Parathyroid adenoma (tissue), 2 donors: ENCODE measurements at regions not wholly inside any gene's neighbourhood (a gene's known extent, or its start where the extent isn't known, plus 50 kb on each side); places are given as distances from the start of the nearest gene placed in this dataset.

ENCODE experiments used
- H2AFZ ChIP-seq: fragments of 300-600 bp; sonication (generic); one replicate; pipeline ENCODE4 v1.7.0; 2017; ENCODE audit warnings: antibody characterized with exemption, mild to moderate bottlenecking
- H3K27ac ChIP-seq: fragments of 300-600 bp; sonication (generic); one replicate; pipeline ENCODE4 v1.7.0; 2017
- H3K27me3 ChIP-seq: fragments of 300-600 bp; sonication (generic); one replicate; pipeline ENCODE4 v1.7.0; 2017; ENCODE audit warnings: low read length; ENCODE audit not compliant: control insufficient read depth, insufficient read depth
- H3K36me3 ChIP-seq: fragments of 300-600 bp; sonication (generic); one replicate; pipeline ENCODE4 v1.7.0; 2017; ENCODE audit warnings: low read length; ENCODE audit not compliant: control insufficient read depth, insufficient read depth
- H3K4me1 ChIP-seq: fragments of 300-600 bp; sonication (generic); one replicate; pipeline ENCODE4 v1.7.0; 2017; ENCODE audit warnings: control low read depth
- H3K4me2 ChIP-seq: fragments of 300-600 bp; sonication (generic); one replicate; pipeline ENCODE4 v1.7.0; 2017; ENCODE audit warnings: low read length
- H3K4me3 ChIP-seq: fragments of 300-600 bp; sonication (generic); one replicate; pipeline ENCODE4 v1.7.0; 2017; ENCODE audit warnings: low read depth, low read length
- H3K79me2 ChIP-seq: fragments of 300-600 bp; sonication (generic); one replicate; pipeline ENCODE4 v1.7.0; 2017; ENCODE audit warnings: control low read depth
- H3K9ac ChIP-seq: fragments of 300-600 bp; sonication (generic); one replicate; pipeline ENCODE4 v1.7.0; 2017; ENCODE audit warnings: mild to moderate bottlenecking
- H3K9me3 ChIP-seq: fragments of 300-600 bp; sonication (generic); one replicate; pipeline ENCODE4 v1.7.0; 2017; ENCODE audit warnings: low read length; ENCODE audit not compliant: control insufficient read depth
- TF ChIP-seq, protein P1 (sequence below): fragments of 300-600 bp; sonication (generic); IDR thresholded peaks from one replicate; pipeline ENCODE4 v1.7.0; 2017; ENCODE audit warnings: antibody characterized with exemption, mild to moderate bottlenecking
- donor health status: primary hyperparathyroidism.

DNA sequence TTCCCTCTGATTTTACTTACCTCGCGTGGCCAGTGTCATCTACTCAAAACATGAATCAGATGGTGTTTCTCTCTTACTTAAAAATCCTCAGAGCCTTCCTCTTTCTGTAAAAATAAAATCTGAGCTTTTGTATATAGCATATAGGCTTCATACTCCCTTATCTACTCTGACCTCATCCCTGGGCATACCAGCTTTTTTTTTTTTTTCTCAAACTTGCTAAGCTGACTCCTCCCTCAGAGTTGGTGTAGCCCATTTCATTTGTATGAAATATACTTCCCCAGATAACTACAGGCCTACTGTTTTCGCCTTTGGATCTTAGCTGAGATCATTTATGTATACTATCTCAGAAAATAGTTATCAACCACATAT, 648.9 kb upstream of the ALCAM start:
- Histone ChIP-seq H3K9ac (no peak overlapping the region), H3K27me3 (no peaks in the 10 kb centered on the region), H3K27ac (no peak overlapping the region), H3K9me3 (no peaks in the 10 kb centered on the region), H3K4me1 (peaks cover 7% of the 10 kb centered on the region), H3K4me2 (no peak overlapping the region), H3K36me3 (no peaks in the 10 kb centered on the region), H2AFZ (no peak overlapping the region), H3K4me3 (no peak overlapping the region), H3K79me2 (no peaks in the 10 kb centered on the region)
- TF ChIP-seq, protein P1, sequence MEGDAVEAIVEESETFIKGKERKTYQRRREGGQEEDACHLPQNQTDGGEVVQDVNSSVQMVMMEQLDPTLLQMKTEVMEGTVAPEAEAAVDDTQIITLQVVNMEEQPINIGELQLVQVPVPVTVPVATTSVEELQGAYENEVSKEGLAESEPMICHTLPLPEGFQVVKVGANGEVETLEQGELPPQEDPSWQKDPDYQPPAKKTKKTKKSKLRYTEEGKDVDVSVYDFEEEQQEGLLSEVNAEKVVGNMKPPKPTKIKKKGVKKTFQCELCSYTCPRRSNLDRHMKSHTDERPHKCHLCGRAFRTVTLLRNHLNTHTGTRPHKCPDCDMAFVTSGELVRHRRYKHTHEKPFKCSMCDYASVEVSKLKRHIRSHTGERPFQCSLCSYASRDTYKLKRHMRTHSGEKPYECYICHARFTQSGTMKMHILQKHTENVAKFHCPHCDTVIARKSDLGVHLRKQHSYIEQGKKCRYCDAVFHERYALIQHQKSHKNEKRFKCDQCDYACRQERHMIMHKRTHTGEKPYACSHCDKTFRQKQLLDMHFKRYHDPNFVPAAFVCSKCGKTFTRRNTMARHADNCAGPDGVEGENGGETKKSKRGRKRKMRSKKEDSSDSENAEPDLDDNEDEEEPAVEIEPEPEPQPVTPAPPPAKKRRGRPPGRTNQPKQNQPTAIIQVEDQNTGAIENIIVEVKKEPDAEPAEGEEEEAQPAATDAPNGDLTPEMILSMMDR, result no peak

DNA sequence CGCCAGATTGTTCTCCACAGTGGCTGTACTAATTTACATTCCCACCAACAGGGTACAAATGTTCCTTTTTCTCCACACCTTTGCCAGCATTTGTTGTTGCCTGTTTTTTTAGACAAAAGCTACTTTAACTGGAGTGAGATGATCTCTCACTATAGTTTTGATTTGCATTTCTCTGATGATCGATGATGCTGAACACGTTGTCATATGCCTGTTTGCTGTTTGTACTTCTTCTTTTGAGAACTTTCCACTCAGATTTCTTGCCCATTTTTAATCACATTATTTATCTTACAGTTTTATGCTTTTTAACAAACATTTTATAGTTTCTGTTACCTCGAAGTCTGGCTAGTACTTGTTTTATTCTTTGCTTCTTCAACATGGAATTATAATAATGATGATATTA, 643.7 kb upstream of the ALCAM start:
- Histone ChIP-seq H3K27ac (no peak overlapping the region), H3K79me2 (no peaks in the 10 kb centered on the region), H3K9ac (no peak overlapping the region), H3K36me3 (no peaks in the 10 kb centered on the region), H3K9me3 (no peaks in the 10 kb centered on the region), H2AFZ (no peak overlapping the region), H3K4me3 (no peak overlapping the region), H3K4me1 (peaks cover 13% of the 10 kb centered on the region), H3K27me3 (no peaks in the 10 kb centered on the region), H3K4me2 (no peak overlapping the region)
- TF ChIP-seq, protein P1, result no peak

DNA sequence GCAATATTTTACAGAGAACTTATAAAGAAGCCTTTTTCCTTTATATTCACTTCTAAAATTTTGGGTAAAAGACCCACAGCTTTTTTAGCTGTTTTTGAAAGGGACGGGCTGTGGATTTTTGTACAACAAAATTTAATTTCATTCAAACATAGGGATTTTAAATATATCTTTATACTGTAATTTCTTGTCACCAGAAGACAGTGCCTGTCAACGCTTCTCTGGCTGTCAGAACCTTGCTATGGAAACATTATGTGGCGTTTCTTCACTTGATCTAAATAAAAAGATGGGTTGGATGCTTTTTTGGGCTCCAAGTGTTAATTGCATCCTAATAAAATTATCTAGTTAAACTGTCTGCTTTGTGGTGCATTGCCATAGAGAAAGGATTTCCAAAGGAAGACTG, 635.6 kb upstream of the ALCAM start:
- H3K79me2 ChIP-seq, result no peaks in the 10 kb centered on the region

DNA sequence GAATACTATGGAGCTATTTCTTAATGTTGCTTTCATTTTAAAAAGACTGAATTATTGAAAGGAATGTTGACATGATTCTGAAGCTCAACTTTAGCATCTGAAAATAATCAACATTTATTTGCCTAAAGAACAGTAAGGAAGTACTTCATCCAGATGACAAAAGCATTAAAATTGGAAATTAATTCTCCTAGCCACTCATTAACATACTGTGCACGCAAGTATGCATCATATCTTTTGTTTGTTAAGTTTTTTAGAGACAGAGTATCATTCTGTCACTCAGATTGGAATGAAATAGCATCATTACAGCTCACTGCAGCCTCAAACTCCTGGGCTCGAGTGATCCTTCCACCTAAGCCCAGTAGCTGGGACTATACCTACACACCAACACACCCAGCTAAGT, 632.1 kb upstream of the ALCAM start:
- no peaks in the 10 kb centered on the region for H3K27me3 ChIP-seq
- TF ChIP-seq, protein P1, result no peak
- H2AFZ ChIP-seq, result no peak overlapping the region
- no peak overlapping the region for H3K4me3 ChIP-seq
- no peak overlapping the region for H3K4me2 ChIP-seq
- H3K9ac ChIP-seq, result no peak overlapping the region
- H3K36me3 ChIP-seq, result no peaks in the 10 kb centered on the region
- no peaks in the 10 kb centered on the region for H3K79me2 ChIP-seq
- H3K27ac ChIP-seq, result no peak overlapping the region
- peaks cover 8% of the 10 kb centered on the region for H3K4me1 ChIP-seq
- no peaks in the 10 kb centered on the region for H3K9me3 ChIP-seq

More for the DNA sequence above, 635.6 kb upstream of the ALCAM start:
- H3K27me3 ChIP-seq, result no peaks in the 10 kb centered on the region
- TF ChIP-seq, protein P1, result no peak
- peaks cover 7% of the 10 kb centered on the region for H3K4me1 ChIP-seq
- no peak overlapping the region for H3K4me3 ChIP-seq
- H3K9me3 ChIP-seq, result no peaks in the 10 kb centered on the region
- H3K27ac ChIP-seq, result no peak overlapping the region
- no peak overlapping the region for H2AFZ ChIP-seq
- no peak overlapping the region for H3K9ac ChIP-seq
- H3K4me2 ChIP-seq, result no peak overlapping the region
- H3K36me3 ChIP-seq, result no peaks in the 10 kb centered on the region

DNA sequence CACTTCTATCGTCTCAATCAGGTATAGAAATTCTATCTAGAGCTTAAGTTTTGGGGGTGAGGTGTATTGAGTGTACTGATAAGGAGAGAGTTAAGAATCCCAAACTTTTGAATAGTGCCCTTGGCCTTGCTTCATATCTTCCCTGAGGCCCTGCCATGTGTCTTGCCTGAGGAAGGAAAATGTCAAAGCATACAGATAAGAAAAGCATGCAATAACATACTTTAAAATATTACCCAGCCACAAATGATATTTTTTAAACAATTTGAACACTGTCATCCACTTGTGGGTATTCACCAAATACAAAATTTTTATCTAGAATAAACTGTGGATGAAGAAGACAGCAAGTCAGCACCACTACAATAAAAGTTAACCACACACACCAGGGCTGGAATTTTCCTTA, 631.0 kb upstream of the ALCAM start:
- H3K36me3 ChIP-seq, result no peaks in the 10 kb centered on the region
- H3K27ac ChIP-seq, result no peak overlapping the region
- no peak overlapping the region for H3K4me2 ChIP-seq
- peak overlapping the region; percentile 29 for H2AFZ ChIP-seq
- peaks cover 8% of the 10 kb centered on the region for H3K4me1 ChIP-seq
- H3K4me3 ChIP-seq, result no peak overlapping the region
- H3K9ac ChIP-seq, result no peak overlapping the region
- H3K27me3 ChIP-seq, result no peaks in the 10 kb centered on the region
- no peaks in the 10 kb centered on the region for H3K79me2 ChIP-seq
- TF ChIP-seq, protein P1, result no peak
- H3K9me3 ChIP-seq, result no peaks in the 10 kb centered on the region
